GM12872 (cell line): ENCODE measurements at regions not wholly inside any gene's neighbourhood (a gene's known extent, or its start where the extent isn't known, plus 50 kb on each side); places are given as distances from the start of the nearest gene placed in this dataset.

Experiments used
- TF ChIP-seq, protein P1 (sequence below): IDR thresholded peaks from 3 replicates; pipeline ENCODE4 v1.5.1; 2011; ENCODE audit warnings: low read depth, mild to moderate bottlenecking, low read length, moderate library complexity; ENCODE audit not compliant: insufficient read depth

GRCh38 chr10:58918887-58919286 is 257.6 kb upstream of the PHYHIPL start:
- TF ChIP-seq, protein P1, sequence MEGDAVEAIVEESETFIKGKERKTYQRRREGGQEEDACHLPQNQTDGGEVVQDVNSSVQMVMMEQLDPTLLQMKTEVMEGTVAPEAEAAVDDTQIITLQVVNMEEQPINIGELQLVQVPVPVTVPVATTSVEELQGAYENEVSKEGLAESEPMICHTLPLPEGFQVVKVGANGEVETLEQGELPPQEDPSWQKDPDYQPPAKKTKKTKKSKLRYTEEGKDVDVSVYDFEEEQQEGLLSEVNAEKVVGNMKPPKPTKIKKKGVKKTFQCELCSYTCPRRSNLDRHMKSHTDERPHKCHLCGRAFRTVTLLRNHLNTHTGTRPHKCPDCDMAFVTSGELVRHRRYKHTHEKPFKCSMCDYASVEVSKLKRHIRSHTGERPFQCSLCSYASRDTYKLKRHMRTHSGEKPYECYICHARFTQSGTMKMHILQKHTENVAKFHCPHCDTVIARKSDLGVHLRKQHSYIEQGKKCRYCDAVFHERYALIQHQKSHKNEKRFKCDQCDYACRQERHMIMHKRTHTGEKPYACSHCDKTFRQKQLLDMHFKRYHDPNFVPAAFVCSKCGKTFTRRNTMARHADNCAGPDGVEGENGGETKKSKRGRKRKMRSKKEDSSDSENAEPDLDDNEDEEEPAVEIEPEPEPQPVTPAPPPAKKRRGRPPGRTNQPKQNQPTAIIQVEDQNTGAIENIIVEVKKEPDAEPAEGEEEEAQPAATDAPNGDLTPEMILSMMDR, result no peak

DNA sequence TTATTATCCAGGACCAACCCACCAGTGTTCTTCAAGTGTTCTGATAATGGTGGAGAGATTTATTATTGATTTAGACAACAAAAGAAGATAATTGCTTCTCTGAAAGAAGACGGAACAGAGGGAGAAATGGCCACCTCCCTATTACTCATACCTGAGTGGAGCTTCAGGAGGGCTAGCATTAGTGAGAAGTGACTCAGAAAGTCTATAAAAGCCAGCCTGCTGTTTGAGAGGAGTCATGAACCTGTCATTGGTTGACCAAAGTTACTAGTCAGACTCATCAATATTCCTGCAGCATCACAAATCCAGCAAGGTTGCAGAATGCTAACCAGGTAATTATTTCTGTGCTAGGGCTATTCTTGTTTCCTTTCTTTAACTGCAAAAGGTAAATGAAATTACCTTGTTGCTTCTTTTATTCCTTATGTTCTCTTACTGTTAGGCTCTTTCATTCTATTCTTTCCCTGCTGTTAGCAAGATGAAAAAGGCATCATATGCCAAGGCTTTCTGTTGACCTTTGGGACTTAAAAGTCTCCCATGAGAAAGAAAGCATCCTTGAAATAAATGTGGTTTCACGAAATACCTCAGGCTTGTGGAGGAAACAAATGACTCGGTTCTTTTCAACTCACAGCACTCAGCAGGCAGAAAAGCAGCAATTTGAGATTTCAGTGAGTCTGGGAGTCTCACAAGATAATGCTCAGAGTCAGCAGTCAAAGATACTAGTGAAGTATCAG is 256.4 kb upstream of the PHYHIPL start:
- TF ChIP-seq, protein P1, result no peak

- TF ChIP-seq, protein P1, result no peak
These were observed 255.8 kb upstream of the PHYHIPL start for GRCh38 chr10:58920655-58921003.

DNA sequence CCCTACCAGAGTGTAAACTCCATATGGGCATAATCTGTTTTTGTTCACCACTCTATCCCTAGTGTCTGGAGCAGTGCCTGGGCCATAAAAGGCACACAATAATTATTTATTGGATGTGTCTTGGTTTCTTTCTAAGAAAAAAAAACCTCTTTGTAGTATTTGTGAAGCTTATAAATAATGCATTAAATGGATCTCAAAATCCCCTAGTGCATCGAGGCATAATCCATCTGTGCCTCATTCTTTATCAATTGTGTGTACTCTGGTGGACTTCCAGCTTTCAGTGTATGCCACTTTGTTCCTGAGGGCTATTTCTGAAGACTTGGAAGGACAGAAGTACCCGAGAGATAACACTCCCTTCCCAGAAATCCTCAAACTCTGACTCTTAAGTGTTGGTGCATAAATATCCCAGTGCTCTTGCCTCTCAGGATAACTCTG is 255.0 kb upstream of the PHYHIPL start:
- TF ChIP-seq, protein P1, result no peak

DNA sequence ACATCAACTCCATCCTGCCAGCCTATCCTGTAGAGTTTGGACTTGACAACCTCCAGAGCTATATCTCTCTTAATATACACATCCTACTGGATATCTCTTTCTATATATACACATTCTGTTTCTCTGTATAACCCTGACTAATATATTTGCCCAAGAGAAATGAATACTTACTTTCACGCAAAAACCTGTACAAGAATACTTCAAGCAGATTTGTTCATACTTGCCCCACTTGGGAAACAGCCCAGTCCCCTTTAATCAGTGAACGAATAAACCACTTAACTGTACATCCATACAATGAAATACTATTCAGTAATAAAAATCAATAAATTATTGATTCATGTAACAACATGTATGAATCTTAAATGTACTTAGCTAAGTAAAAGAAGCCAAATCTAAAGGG is 251.1 kb upstream of the PHYHIPL start:
- TF ChIP-seq, protein P1, result no peak

DNA sequence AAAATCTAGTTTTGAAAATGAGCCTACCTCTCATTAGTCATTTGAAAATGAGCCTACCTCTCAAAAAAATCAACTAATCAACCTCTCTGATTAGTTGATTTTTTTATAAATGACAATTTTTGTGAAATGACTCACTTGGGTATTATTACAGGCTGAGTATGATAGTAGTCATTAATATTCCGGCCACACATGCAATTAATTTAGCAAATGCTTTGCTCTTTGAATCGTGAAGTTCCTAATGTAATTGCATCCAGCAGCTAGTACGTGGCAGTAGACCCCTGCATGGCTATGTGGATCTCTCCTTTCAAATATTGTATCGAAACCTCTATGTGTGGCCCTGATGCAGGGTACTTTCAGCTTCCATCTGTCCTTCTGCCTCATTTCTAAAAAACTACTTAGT is 245.9 kb upstream of the PHYHIPL start:
- TF ChIP-seq, protein P1, result no peak

DNA sequence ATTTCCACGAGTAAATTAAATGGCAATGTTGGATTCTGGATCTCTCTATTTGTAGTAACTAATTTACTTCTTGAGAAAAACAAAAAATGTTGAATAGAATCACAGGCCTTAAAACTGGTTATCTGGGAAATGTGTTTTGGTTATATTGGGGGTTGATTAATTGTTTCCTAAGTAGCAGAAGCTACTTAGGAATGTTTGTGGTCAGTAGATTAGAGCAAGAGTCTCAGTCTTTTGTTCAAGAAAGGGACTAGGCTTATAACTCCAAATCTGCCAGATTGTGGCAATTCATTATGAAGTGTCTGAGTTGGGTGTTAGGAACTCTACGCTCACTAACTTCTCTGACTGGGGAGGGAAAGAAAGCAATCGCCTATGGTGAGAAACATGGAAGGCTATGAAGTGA is 244.3 kb upstream of the PHYHIPL start:
- TF ChIP-seq, protein P1, result no peak
